GM19193 (cell line): ENCODE measurements at regions not wholly inside any gene's neighbourhood (a gene's known extent, or its start where the extent isn't known, plus 50 kb on each side); places are given as distances from the start of the nearest gene placed in this dataset.

Source experiments
- POLR2A ChIP-seq: IDR thresholded peaks from 4 replicates; pipeline ENCODE4 v1.6.1; 2011; ENCODE audit not compliant: insufficient read depth, insufficient read length; ENCODE audit errors: extremely low read depth

DNA sequence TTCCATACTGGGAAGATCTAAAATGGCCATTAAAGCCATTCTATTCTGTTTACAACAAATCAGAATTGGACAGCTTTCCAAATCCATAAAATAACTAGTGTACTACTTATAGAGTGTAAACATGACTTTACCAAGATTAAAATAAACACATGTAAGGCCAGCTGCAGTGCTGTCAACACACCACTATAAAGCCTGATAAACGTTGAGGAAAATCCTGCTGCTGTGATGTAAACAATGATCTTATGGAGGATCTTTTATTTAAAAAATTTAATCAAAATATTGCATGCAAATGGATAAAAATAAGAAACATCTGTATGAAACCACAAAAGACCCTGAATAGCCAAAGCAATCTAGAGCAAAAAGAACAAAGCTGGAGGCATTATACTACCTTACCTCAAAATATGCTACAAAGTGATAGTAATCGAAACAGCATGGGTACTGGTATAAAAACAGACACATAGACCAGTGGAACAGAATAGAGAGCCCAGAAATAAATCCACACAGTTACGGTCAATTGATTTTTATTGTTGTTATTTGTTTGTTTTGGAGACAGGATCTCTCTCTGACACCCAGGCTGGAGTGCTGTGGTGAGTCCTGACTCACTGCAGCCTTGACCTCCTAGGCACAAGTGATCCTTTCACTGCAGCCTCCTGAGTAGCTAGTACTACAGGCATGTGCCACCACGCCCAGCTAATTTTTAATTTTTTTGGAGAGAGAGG, 428.8 kb upstream of the C2CD4B start:
- TF ChIP-seq POLR2A, result no peak

DNA sequence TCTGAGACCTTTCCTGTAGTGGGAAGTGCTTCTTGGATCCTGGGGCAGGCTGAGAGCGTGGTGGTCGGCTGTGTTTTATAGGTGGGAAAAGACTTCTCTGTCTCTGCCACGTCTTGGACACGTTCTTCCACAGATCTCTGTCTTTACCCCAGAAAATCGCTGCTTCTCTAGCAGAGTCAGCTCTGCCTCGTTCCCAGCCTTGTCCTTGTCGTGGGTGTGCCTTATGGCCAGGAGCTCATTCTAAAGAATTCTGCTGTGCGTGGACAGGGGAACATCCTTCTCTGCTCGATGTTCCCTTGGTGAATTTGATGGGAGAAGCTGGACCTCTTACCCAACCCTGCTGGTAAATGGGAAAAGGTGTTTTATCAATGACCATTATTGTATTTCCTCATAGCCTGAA, 433.1 kb upstream of the C2CD4B start:
- TF ChIP-seq POLR2A, result no peak

DNA sequence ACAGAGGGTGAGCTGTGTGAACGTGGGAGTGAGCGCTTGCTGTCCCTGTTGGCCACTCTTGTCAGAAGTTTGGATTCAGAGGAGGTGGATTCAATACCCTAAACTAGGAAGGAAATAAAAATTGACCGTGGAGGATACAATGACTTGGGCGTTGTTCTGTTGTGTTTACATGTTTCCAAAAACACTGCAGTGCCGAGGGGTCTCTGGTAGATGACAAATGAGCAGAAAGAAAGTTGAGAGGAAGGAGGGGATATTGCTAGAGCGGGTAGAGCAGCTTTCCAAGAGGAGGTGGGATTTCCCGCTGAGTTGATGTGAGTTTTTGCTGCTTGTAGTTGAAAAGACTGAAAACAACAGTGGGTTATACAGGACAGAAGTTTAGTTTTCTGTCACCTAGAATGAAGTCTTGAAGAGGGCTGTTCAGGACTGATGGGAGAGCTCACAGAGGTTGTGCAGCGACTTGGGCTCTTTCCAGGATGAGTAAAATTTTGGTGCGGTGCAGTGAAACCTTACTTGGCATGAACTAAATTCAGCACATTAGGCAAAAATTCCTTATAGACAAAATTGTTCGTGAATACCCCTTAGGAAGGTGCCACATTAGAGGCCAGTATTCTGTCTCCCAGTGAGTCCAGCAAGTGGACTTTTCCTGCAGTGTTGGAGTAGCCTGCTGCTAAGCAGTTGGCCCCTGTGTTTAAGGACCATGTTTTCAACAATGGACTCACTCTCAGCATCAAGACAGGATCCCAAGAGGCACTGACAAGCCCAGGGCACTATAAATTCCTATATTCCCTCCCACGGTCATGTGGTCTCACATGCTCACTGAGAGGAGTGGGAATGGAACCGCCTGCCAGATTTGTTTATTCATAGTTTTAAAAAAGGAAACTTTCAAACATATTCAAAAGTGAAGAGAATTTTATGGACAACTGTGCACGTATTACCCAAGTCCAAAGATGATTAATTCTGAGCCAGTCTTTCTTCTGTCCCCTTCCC, 435.0 kb upstream of the C2CD4B start:
- no peak for TF ChIP-seq POLR2A

DNA sequence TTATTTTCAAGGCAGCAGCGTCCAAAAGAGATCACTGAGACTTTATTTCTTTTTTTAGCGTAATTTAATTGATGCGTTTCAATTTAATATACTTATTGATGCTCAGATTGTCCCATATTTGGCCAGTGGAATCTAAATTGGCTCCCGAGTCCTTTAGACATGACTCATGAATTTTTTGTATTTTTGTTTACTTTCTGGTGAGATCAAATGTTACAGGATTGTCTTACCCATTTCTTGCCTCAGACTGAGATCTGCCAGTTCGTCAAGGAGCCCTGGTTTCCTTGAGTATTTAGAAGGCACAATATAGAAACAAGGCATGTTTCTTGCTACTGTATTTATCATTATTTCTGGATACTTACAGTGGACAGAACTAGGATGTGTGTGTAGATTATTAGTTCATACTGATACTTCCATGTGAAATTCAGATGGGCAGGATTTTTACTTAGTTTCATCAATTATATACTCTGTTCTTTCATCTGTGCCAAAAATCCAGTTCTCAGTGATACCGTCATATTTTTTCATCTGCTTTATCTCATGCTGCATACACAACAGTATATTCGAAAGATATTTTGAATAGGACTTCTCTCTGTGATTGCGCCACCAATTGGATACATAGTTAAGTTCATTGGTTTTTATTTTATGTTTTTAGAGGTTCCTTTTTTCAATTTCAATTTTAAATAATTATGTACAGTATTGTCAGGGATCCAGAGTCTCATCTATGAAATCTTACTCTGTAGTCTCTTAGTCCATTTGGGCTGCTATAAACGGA, 436.9 kb upstream of the C2CD4B start:
- TF ChIP-seq POLR2A, result no peak

DNA sequence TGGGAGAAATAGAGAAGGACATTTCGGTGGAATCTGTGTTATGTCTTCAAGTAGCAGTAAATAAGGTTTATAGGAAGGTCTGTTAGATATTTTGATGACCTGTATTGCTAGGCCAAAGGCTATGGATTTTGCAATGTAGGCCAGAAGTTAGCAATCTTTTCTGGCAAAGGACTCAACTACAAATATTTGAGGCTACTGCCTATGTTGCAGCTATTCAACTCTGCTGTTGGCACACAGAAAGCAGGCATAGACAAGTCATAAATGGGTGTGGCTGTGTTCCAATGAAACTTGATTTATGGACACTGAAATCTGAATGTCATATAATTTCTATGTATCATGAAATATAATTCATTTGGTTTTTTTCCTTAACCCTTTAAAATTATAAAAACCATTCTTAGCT, 438.7 kb upstream of the C2CD4B start:
- TF ChIP-seq POLR2A, result no peak

DNA sequence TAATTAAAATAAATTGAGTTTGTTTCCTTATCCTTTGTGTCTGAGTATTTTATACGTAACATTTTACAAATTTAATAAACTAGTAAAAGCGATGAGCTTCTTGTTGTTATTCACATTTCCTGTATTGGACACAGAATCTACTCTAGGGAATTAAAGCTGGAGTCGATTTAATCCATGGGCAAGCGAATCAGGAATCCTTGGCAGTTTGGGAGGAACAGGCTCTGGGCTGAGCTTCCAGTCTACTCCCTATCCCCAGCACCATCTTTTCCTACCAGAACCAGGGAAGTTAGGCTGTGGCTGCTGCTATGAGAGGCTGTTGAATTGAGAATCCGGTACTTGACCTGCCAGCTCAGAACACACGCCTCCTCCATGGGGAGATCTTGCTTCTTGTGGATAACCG, 437.3 kb upstream of the TPM1 start:
- no peak for TF ChIP-seq POLR2A

DNA sequence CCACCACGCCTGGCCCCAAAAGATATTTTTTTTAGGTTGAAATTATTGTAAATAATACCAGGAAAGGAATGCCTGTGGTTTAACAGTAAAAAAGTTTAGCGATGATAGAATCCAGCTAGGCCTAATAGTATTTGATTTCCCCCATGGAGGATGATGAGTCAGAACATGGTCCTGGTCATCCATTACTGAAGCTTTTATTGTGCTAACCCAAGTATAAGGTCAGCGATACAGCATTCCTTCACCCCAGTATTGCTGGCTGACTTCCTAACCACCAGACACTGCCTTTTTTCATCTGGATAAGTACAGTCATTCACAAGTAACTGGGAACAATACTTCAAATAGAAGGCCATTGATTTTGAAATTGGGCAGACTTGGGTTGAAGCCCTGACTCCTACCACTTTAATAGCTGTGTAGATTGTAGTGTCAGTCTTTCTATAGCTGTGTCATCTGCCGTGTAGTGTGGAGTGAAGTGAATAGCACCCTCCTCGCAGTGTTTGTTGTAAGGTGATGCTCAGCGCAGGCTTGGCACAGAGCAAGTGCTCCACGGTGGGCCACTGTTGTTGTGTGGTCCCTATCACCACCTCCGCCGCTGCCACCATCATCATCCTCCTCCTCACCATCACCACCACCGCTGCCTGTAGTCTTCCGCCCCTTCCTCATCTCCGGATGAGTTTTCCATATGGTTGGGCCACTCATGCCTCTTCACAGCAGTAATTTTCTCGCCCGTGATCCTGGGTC, 436.0 kb upstream of the TPM1 start:
- no peak for TF ChIP-seq POLR2A

DNA sequence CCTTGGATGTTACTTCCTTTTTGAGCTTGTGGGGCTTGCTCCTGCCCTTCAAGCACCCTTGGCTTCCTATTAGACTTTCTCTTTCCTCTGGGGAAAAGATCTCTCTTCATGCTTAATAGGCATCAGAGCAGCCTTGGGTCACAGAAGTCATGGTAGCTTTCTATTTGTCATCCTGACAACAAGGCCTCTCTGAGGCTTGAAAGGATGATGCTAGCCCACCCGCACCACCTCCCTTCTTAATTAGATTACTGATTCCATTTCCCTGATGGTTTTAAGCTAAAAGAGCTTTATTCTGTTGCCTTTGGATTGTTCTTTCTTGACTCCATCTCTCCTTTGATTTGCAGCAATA, 435.5 kb upstream of the TPM1 start:
- TF ChIP-seq POLR2A, result no peak

DNA sequence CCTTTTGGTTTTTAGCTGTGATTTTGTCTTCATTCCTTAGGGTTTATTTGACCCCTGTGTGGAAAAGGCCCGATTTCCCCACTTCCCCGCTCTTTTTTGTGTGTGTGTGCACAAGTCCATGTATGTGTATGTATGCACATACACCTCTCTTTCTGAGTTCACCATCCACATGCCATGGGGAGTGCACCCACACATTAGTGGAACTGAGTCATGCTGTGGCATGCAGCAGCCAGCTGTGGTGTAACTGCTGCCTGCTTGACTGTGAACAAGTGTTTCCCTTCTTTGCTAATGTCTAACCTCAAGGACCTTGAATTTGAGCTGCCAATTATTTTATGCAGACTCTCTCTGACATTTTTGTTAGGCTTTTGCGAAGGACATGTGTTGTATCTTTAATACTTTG, 434.9 kb upstream of the TPM1 start:
- no peak for TF ChIP-seq POLR2A

DNA sequence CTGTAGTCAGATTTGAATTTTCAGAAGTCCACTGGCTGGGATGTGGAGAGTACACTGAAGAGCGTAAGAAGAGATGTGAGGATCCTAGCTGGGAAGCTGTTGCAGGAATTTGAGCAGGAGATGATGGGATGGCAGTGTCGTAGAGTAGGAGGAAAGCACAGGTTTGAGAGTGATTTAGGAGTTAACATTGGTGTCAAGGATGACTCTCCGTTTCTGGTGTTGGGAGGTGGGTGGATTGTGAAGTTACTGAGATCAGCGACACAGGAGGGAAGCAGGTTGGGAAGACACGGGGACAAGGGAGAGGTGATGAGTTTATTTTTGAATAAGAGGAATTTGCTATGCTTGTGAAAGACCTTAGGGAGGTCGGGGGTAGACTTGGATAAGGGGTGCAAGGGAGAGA, 434.2 kb upstream of the TPM1 start:
- no peak for TF ChIP-seq POLR2A

DNA sequence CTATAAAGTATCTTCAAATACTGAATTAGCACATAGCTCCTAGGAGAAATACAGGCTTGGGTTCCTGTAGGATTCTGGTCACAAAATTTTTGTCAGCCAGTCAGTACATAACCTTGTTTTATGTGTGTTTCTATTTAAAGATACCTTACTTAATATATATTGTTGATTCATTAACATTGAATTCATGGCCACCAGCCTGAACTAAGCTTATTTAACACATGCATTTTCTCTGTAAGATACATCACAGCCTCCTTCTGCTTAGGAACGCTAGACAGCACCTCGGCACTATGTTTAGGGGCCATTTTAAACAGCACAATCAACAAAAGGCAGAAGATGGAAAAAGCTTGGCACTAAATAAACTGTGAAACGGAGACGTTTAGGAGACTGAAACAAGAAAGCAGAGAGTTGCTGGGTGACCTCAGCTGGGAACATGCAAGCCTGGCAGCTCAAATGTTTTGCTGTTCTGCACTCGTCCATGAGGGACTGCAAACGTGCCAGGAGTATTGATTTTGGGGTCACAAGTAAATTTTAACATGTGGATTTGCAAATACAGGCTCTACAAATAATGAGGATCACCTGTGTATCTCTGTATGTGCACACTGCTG, 432.2 kb upstream of the TPM1 start:
- TF ChIP-seq POLR2A, result no peak

DNA sequence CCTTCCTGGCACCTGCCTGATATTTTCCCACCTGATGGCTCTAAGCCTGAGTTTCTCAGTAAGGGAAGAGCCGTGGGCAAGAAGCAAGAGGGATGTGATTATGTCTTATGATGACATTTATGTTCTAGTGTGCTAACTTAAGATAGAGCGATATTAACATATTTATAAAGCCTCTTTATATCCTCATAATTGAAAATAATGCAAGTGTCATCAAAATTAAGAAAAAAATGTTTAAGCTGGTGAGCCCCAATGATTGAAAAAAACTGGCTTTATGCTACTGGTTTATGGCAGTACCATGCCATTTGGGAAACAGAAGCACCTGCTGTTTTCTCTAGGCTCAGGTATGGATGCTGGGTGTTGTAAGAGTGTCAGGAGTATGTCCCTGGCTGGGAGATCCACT, 431.5 kb upstream of the TPM1 start:
- TF ChIP-seq POLR2A, result no peak

DNA sequence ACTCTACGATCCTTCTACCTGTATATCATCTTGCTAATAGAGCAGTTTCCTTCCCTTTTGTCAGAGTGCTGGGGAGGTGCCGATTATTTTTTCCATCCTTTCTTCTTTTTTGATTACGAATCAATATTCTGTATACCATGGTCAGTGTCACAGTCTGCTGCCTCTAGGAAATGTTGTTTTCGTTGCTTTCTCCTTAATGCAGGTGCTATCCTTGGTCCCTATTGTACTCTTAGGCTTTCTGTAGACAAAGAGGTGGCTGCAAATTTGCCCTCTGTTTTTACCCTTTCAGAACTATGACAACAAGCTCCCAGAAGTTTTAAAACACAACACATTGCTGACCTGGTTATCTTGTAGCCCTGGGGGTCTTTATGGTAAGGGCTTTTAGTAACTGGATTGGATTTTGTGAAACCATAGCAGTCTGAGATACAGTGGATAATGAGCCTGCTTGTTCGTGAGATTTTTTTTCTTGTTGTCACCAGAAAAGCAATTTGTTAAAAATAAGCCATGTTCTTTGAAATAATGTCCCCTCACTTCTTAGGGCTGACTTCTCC, 430.3 kb upstream of the TPM1 start:
- TF ChIP-seq POLR2A, result no peak

DNA sequence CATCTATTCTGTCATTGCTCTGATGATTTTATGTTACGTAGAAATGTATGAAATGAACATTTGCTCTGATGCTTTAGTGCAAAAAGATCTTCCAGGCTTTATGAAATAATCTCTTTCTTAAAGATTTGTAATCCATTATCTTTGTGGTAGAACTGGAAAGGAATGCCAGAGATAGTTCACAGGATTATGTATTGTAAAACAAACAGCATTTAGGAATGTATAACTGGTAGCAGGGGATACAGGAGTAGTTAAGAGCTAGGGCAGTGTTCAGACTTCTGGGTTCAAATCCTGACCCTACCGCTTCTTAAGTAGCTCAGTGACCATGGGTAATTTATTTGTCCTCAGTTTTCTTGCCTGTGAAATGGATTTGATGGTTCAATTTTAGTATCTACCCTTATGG, 429.8 kb upstream of the TPM1 start:
- TF ChIP-seq POLR2A, result no peak

DNA sequence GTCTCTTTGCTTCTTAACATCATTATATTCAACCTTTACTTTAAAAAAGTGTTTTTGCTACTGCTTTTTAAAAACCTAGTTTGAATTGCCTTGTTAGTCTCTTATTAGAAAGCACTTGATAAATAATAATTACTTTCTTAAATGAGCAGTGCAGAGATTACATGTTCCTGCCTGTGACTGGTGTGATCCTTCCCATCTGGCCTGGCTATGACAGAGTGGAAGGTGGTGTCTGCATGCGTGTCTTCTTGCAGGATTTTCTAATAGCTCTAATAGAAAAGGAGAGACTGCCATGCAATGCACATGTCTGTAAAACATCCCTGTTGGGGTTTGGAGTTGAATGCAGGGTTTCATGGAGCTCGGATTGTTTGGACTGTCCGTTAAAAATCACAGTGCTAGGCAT, 425.8 kb upstream of the TPM1 start:
- TF ChIP-seq POLR2A, result no peak

DNA sequence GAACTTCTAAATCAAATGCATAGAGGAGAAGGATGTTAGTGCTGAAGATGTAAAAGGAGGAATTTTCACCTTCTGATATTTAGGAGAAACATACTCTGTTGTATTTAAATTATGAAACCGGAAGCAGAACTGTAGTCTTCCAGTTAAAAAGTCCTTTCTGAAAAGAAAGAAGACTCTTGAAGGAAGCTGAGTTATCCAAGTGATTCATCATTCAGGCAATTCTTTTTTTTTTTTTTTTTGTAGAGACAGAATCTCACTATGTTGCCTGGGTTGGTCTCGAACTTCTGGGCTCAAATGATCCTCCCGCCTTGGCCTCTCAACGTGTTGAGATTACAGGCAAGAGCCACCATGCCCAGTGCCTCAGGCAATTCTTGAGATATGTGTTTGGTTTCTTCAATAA, 424.8 kb upstream of the TPM1 start:
- no peak for TF ChIP-seq POLR2A
